SIG-M5 treated with dmso at 0.1 percent for 504 hours (cell line): ENCODE measurements at regions not wholly inside any gene's neighbourhood (a gene's known extent, or its start where the extent isn't known, plus 50 kb on each side); places are given as distances from the start of the nearest gene placed in this dataset.

Source experiments
- DNase-seq: peaks from one replicate; lab custom pipeline; 2025; ENCODE audit not compliant: unreplicated experiment; lab: John Stamatoyannopoulos, UW

GRCh38 chr17:53891726-53892125 lies 69.0 kb downstream of the KIF2B start:
- DNase-seq: no peak

GRCh38 chr17:53892222-53892621 lies 69.5 kb downstream of the KIF2B start:
- DNase-seq: no peak

- no peak for DNase-seq
These were observed 71.9 kb downstream of the KIF2B start for GRCh38 chr17:53894591-53894990.

- DNase-seq: no peak
These were observed 73.3 kb downstream of the KIF2B start for GRCh38 chr17:53896047-53896446.

- DNase-seq: no peak
These were observed 78.2 kb downstream of the KIF2B start for GRCh38 chr17:53900951-53901350.

GRCh38 chr17:53907435-53907834 lies 84.7 kb downstream of the KIF2B start:
- no peak for DNase-seq

- DNase-seq: no peak
These were observed 87.1 kb downstream of the KIF2B start for GRCh38 chr17:53909802-53910201.

GRCh38 chr17:53912117-53912516 lies 89.4 kb downstream of the KIF2B start:
- DNase-seq: no peak

GRCh38 chr17:53919356-53919755 lies 96.6 kb downstream of the KIF2B start:
- DNase-seq: no peak

GRCh38 chr17:53924530-53925455 lies 102.1 kb downstream of the KIF2B start:
- DNase-seq: no peak

GRCh38 chr17:53932386-53932785 lies 109.7 kb downstream of the KIF2B start:
- no peak for DNase-seq

GRCh38 chr17:53934931-53935330 lies 112.2 kb downstream of the KIF2B start:
- no peak for DNase-seq

- no peak for DNase-seq
These were observed 118.5 kb downstream of the KIF2B start for GRCh38 chr17:53941231-53941630.

- DNase-seq: no peak
These were observed 119.7 kb downstream of the KIF2B start for GRCh38 chr17:53942436-53942835.

GRCh38 chr17:53942898-53943297 lies 120.2 kb downstream of the KIF2B start:
- no peak for DNase-seq

- no peak for DNase-seq
These were observed 125.6 kb downstream of the KIF2B start for GRCh38 chr17:53948323-53948722.

GRCh38 chr17:53949473-53950090 lies 126.9 kb downstream of the KIF2B start:
- DNase-seq: no peak

GRCh38 chr17:53950207-53950857 lies 127.6 kb downstream of the KIF2B start:
- DNase-seq: no peak

GRCh38 chr17:53950858-53951250 lies 128.1 kb downstream of the KIF2B start:
- DNase-seq: no peak

- DNase-seq: no peak
These were observed 148.6 kb downstream of the KIF2B start for GRCh38 chr17:53971361-53971760.

GRCh38 chr17:53979991-53980390 lies 157.3 kb downstream of the KIF2B start:
- no peak for DNase-seq

GRCh38 chr17:53996131-53996530 lies 173.4 kb downstream of the KIF2B start:
- DNase-seq: no peak
